ENCODE measurements at regions not wholly inside any gene's neighbourhood (a gene's known extent, or its start where the extent isn't known, plus 50 kb on each side); places are given as distances from the start of the nearest gene placed in this dataset.

- TF ChIP-seq CTCF (IDR thresholded peaks at IDR 0.05), result no peak
- no peak for TF ChIP-seq POLR2A (IDR thresholded peaks at IDR 0.05; ENCODE audit: low read depth)
- no peak for TF ChIP-seq EP300 (IDR thresholded peaks at IDR 0.05)
These were observed 178.2 kb upstream of the ADAMTS9 start for GRCh38 chr3:64865839-64866570.
